Heart left ventricle (tissue), 13 donors: ENCODE measurements at regions not wholly inside any gene's neighbourhood (a gene's known extent, or its start where the extent isn't known, plus 50 kb on each side); places are given as distances from the start of the nearest gene placed in this dataset.

ENCODE experiments used
- CTCF ChIP-seq, 12 donors: fragments of 200-600 bp; sonication (generic) in 4 of 12; IDR thresholded peaks; one replicate each; pipeline versions ENCODE4 v1.5.0 to v1.8.0; 2018 to 2022; ENCODE audit warnings: antibody characterized with exemption in 12 of 12, mild to moderate bottlenecking in 5 of 12
- POLR2A ChIP-seq, 2 donors: fragments of 450-650 bp; IDR thresholded peaks; one replicate each; pipeline ENCODE4 v1.6.1; 2017; ENCODE audit warnings: antibody characterized with exemption in 2 of 2, mild to moderate bottlenecking in 2 of 2, moderate library complexity in 2 of 2
- donor health status: ischemic (EF 13 %, LVEDD 7.1; RV severe dilation, severe dysfunction).
- donor health status: DM: no; HTN: yes; CAD: no.
- donor health status: DM: no; HTN: no; CAD: no.
- donor health status: ischemic (EF 25% LVEDD 6.9; RV normal size, moderate dysfunction).
- donor health status: ischemic (EF 25% LVEDD 5.7; RV mildly dilated, moderate dysfunction).
- donor health status: ischemic (EF 35%, LVEDD 5.7; RV mildly dilated, moderate dysfunction).
- donor health status: nonischemic (EF 11% LVEDD 7.7; RV severe dilation, severe dysfunction).
- donor health status: DM: yes; HTN: yes; CAD: no.
- donor health status: PGD.
- donor health status: ischemic (EF 29% LVEDD 5.4; RV normal size, mild dysfunction).
- donor health status: nonischemic (EF 23%, LVEDD 6.1; RV moderate dilation, normal function).

DNA sequence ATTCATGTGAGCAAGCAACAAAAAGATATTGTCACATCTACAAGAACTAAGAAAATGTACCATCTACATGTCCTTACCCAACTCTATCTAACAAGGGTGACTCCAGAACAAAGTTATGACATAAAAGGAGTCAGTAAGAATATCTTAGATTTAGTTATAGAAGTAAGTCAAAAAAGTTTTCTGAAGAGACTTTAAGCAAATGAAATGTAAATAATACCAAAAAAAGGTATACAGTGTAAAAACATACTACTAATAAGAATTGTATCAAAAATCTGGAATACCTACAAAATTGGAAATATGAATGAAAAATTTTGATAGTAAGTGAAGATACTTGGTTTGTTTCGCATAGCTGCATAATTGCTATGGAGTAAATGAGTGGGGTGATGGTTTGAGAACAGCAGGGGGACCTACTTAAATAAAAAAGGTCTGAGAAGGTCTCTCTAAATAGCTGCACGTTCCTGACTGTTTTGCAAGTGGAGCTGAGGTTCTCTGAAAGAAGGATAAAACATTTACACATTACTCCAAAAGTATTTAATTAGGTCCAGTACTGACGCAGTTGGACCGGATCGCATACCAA, 51.0 kb upstream of the ENPP6 start:
- TF ChIP-seq CTCF (IDR thresholded peaks at IDR 0.05) (peak in 1 of 12 donors; percentile 9), POLR2A (IDR thresholded peaks at IDR 0.05) (no peak)
